ENCODE measurements at regions not wholly inside any gene's neighbourhood (a gene's known extent, or its start where the extent isn't known, plus 50 kb on each side); places are given as distances from the start of the nearest gene placed in this dataset.

GRCh38 chr12:111011999-111012600 is 91.7 kb upstream of the MYL2 start:
- FAIRE-seq, result no peak
- CTCF ChIA-PET (ENCODE audit: partially characterized antibody), result interaction anchor here (1.1 to 1.5 kb wide), 3 partner anchors 13 to 117 kb away, joined by 3 to 6 read pairs (median 3); no protein-coding TSS in a partner anchor
- 95% methylated on average over 15 of the region's 15 CpGs; no CpG with 5 or more reads in 1 of the 2 experiments for WGBS, 2 experiments (ENCODE audit: extremely low coverage in 1 of 2, insufficient coverage in 1 of 2, insufficient read length in 1 of 2, insufficient replicate concordance in 2 of 2, low coverage in 1 of 2, low lambda C conversion rate in 2 of 2, missing lambda C conversion rate in 1 of 2)
- TF ChIP-seq, protein P1, sequence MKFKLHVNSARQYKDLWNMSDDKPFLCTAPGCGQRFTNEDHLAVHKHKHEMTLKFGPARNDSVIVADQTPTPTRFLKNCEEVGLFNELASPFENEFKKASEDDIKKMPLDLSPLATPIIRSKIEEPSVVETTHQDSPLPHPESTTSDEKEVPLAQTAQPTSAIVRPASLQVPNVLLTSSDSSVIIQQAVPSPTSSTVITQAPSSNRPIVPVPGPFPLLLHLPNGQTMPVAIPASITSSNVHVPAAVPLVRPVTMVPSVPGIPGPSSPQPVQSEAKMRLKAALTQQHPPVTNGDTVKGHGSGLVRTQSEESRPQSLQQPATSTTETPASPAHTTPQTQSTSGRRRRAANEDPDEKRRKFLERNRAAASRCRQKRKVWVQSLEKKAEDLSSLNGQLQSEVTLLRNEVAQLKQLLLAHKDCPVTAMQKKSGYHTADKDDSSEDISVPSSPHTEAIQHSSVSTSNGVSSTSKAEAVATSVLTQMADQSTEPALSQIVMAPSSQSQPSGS (IDR thresholded peaks at IDR 0.05; ENCODE audit: low read length), result no peak
- no peak for TF ChIP-seq POLR2AphosphoS5 (IDR thresholded peaks at IDR 0.05; ENCODE audit: low read depth, low read length)
- TF ChIP-seq SAP30 (IDR thresholded peaks at IDR 0.05; ENCODE audit: insufficient read depth, insufficient replicate concordance, low read length), result no peak
- TF ChIP-seq BRCA1 (IDR thresholded peaks at IDR 0.05; ENCODE audit: low read depth, low read length), result no peak
- no peak for TF ChIP-seq CBX8 (IDR thresholded peaks at IDR 0.05; ENCODE audit: borderline replicate concordance, low read depth, low read length)
- no peak for TF ChIP-seq TEAD4 (IDR thresholded peaks at IDR 0.05; ENCODE audit: low read depth, low read length)
- no peak for TF ChIP-seq RFX5 (IDR thresholded peaks at IDR 0.05; ENCODE audit: borderline replicate concordance, low read depth, low read length)
- TF ChIP-seq CREB1 (IDR thresholded peaks at IDR 0.05), result no peak
- no peak for TF ChIP-seq TAF7 (optimal IDR thresholded peaks at IDR 0.05; ENCODE audit: borderline replicate concordance, low read depth, low read length)
- no peak for TF ChIP-seq SIRT6 (IDR thresholded peaks at IDR 0.05; ENCODE audit: low read length)
- TF ChIP-seq E2F6 (IDR thresholded peaks at IDR 0.05), result no peak
- no peak for TF ChIP-seq BCL11A (IDR thresholded peaks at IDR 0.05; ENCODE audit: low read depth in 2 of 2, low read length in 2 of 2)

More at GRCh38 chr12:111011999-111012600, 91.7 kb upstream of the MYL2 start:
- H3K14ac ChIP-seq (ENCODE audit: insufficient read length), result no peak overlapping the region
- no peak overlapping the region for H3K4ac ChIP-seq (replicated peaks; ENCODE audit: insufficient read length, low read depth, low read length)
- POLR2A ChIA-PET (ENCODE audit: partially characterized antibody), result interaction anchor here (1.0 kb wide), 1 partner anchor 14 kb away, joined by 4 read pairs; no protein-coding TSS in a partner anchor
- H3K23ac ChIP-seq (ENCODE audit: insufficient read length), result no peak overlapping the region
- no peaks in the 10 kb centered on the region for H3K79me2 ChIP-seq (ENCODE audit: control insufficient read depth in 1 of 2, insufficient read depth in 2 of 2, low read length in 2 of 2)
- no peak overlapping the region for H3K18ac ChIP-seq (ENCODE audit: extremely low read depth, low read length)
- no peak overlapping the region for H2BK20ac ChIP-seq (ENCODE audit: low read length)
- H3K4me1 ChIP-seq (replicated peaks in 1 of 4; ENCODE audit: control insufficient read depth in 3 of 4, insufficient read depth in 4 of 4, low read length in 3 of 4), result no peaks in the 10 kb centered on the region
- no peak overlapping the region for H3K27ac ChIP-seq (ENCODE audit: low read depth, low read length)
- H4K5ac ChIP-seq (ENCODE audit: insufficient read length, low read depth, low read length), result no peak overlapping the region
- no peak overlapping the region for H4K91ac ChIP-seq (replicated peaks; ENCODE audit: insufficient read length, low read length)
- H2BK12ac ChIP-seq (ENCODE audit: low read depth, low read length), result no peak overlapping the region
- no peak overlapping the region; a peak in 1 of 7 replicates for H3K9ac ChIP-seq (replicated peaks in 1 of 4; ENCODE audit: extremely low read depth in 1 of 4, low read depth in 3 of 4, low read length in 3 of 4)
- no peak overlapping the region for H2BK15ac ChIP-seq (ENCODE audit: low read length)
- no peak overlapping the region for H2AK5ac ChIP-seq (ENCODE audit: low read depth, low read length)
- H2BK5ac ChIP-seq (ENCODE audit: low read depth, low read length), result no peak overlapping the region
- H3K56ac ChIP-seq (replicated peaks; ENCODE audit: insufficient read length, low read depth, low read length), result no peak overlapping the region
- no peaks in the 10 kb centered on the region for H3K23me2 ChIP-seq (ENCODE audit: low read depth, low read length)
- no peak overlapping the region for H4K8ac ChIP-seq (ENCODE audit: extremely low read depth, insufficient read depth, low read length)
- H4K20me1 ChIP-seq (replicated peaks in 1 of 2; ENCODE audit: control insufficient read depth in 1 of 2, insufficient read depth in 2 of 2, low read length in 2 of 2), result no peaks in the 10 kb centered on the region
- no peak overlapping the region for H2BK120ac ChIP-seq (replicated peaks; ENCODE audit: low read depth, low read length)
- no peaks in the 10 kb centered on the region for H3K79me1 ChIP-seq (ENCODE audit: low read depth, low read length)
- no peaks in the 10 kb centered on the region for H3K9me3 ChIP-seq (ENCODE audit: insufficient read depth in 2 of 2, low read depth in 1 of 2, low read length in 1 of 2)
- peaks cover 0 to 3% (median 0%) of the 10 kb centered on the region in 4 experiments; a peak in 1 of 7 replicates for H3K27me3 ChIP-seq (replicated peaks in 1 of 4; ENCODE audit: control insufficient read depth in 3 of 4, extremely low read depth in 1 of 4, insufficient read depth in 3 of 4, low read length in 3 of 4)
- no peak overlapping the region for H2AFZ ChIP-seq (ENCODE audit: low read length)
- H3K36me3 ChIP-seq (ENCODE audit: control insufficient read depth in 2 of 4, insufficient read depth in 4 of 4, low read length in 3 of 4), result no peaks in the 10 kb centered on the region
- no peak overlapping the region for H3K4me2 ChIP-seq (ENCODE audit: insufficient read depth in 1 of 2, low read depth in 2 of 2, low read length in 2 of 2)
- H3K4me3 ChIP-seq (ENCODE audit: extremely low read depth in 1 of 4, insufficient read depth in 2 of 4, low read depth in 3 of 4, low read length in 4 of 4), result no peak overlapping the region
- DNase-seq (ENCODE audit: low read depth in 1 of 2, low spot score in 2 of 2), result no peak
